ENCODE measurements at regions not wholly inside any gene's neighbourhood (a gene's known extent, or its start where the extent isn't known, plus 50 kb on each side); places are given as distances from the start of the nearest gene placed in this dataset.

GRCh38 chr11:69378303-69379141 lies 84.6 kb downstream of the MYEOV start:
- no peak overlapping the region for H3K4me3 ChIP-seq (ENCODE audit: low read depth, low read length)
- no peaks in the 10 kb centered on the region for H3K9me3 ChIP-seq
- TF ChIP-seq, protein P1, sequence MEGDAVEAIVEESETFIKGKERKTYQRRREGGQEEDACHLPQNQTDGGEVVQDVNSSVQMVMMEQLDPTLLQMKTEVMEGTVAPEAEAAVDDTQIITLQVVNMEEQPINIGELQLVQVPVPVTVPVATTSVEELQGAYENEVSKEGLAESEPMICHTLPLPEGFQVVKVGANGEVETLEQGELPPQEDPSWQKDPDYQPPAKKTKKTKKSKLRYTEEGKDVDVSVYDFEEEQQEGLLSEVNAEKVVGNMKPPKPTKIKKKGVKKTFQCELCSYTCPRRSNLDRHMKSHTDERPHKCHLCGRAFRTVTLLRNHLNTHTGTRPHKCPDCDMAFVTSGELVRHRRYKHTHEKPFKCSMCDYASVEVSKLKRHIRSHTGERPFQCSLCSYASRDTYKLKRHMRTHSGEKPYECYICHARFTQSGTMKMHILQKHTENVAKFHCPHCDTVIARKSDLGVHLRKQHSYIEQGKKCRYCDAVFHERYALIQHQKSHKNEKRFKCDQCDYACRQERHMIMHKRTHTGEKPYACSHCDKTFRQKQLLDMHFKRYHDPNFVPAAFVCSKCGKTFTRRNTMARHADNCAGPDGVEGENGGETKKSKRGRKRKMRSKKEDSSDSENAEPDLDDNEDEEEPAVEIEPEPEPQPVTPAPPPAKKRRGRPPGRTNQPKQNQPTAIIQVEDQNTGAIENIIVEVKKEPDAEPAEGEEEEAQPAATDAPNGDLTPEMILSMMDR (IDR thresholded peaks at IDR 0.05; ENCODE audit: low read depth, low read length) = no peak
- DNase-seq = peak; percentile 6
- H3K4me1 ChIP-seq = peaks cover 19% of the 10 kb centered on the region
- H3K27me3 ChIP-seq = no peaks in the 10 kb centered on the region
- H3K36me3 ChIP-seq = no peaks in the 10 kb centered on the region

DNA sequence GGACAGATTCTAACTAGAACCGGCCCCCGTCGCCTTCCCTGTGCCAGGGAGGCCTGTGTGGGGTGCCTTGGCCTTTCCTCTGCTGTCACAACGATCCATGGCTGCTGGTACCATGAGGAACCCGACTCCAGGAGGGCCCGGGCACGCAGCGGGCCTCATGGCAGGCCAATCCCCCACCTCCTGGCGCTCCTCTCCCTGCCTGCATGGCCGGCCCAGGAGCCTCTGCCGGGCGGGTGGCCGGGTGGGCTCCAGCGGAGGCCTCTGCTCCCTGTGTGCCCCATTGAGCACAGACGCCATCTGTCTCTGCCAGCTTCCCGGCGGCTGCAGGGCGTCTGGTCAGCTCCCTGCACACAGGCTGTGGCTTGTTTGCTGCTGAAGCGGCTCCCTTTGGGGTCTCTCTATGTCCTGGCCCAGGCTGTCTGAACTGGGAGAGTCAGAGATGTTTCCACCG lies 86.5 kb downstream of the MYEOV start:
- Histone ChIP-seq H3K27me3 (no peaks in the 10 kb centered on the region), H3K4me3 (ENCODE audit: low read depth, low read length) (no peak overlapping the region), H3K9me3 (no peaks in the 10 kb centered on the region), H3K36me3 (no peaks in the 10 kb centered on the region), H3K4me1 (peaks cover under 1% of the 10 kb centered on the region)
- peak; percentile 39 for DNase-seq
- TF ChIP-seq, protein P1 (IDR thresholded peaks at IDR 0.05; ENCODE audit: low read depth, low read length) = no peak

DNA sequence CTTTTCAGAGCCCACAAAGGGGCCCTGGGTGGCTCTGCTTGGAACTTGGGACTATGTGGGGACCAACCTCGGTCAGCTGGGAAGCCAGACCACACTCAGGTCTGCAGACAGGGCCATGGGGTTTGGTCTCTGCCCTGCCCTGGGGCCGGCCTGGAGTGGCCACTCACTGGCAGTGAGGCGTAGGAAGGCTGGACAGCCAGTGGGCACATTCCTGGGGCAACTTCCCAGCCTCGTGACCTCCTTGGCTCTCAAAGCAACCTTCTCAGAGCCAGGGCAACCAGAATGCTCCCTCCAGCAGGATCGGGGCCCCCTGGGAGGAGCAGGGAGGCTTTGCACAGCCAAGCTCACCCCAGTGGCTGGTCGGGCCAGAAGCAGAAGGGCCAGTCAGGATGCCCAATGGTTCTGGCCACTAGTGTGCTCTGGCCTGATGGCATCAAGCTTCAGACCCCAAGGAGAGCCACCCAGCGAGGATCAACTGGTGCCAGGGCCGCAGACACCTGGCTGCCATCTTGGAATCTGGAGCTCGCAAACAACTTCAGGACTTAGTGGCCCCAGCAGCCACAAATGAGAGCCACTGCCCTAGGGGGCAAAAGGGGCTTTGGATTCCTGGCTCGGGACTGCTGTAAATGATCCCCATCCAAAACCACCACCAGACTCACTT lies 87.1 kb downstream of the MYEOV start:
- H3K4me1 ChIP-seq = no peaks in the 10 kb centered on the region; the same call in 1 of the 2 replicates
- H3K9me3 ChIP-seq = no peaks in the 10 kb centered on the region
- no peaks in the 10 kb centered on the region for H3K36me3 ChIP-seq
- no peaks in the 10 kb centered on the region for H3K27me3 ChIP-seq
- DNase-seq = peak; percentile 2
- no peak overlapping the region for H3K4me3 ChIP-seq (ENCODE audit: low read depth, low read length)
- TF ChIP-seq, protein P1 (IDR thresholded peaks at IDR 0.05; ENCODE audit: low read depth, low read length) = no peak

- no peaks in the 10 kb centered on the region for H3K9me3 ChIP-seq
- no peaks in the 10 kb centered on the region for H3K27me3 ChIP-seq
- TF ChIP-seq, protein P1 (IDR thresholded peaks at IDR 0.05; ENCODE audit: low read depth, low read length) = no peak
- no peaks in the 10 kb centered on the region; the same call in 1 of the 2 replicates for H3K4me1 ChIP-seq
- H3K4me3 ChIP-seq (ENCODE audit: low read depth, low read length) = no peak overlapping the region
- no peaks in the 10 kb centered on the region for H3K36me3 ChIP-seq
- peak; percentile 2 for DNase-seq
Observed at GRCh38 chr11:69381681-69382130, 87.8 kb downstream of the MYEOV start.

- peak; percentile 8 for DNase-seq
- Histone ChIP-seq H3K4me1 (no peaks in the 10 kb centered on the region; the same call in 1 of the 2 replicates), H3K27me3 (no peaks in the 10 kb centered on the region), H3K4me3 (ENCODE audit: low read depth, low read length) (no peak overlapping the region), H3K9me3 (no peaks in the 10 kb centered on the region), H3K36me3 (no peaks in the 10 kb centered on the region)
- TF ChIP-seq, protein P1 (IDR thresholded peaks at IDR 0.05; ENCODE audit: low read depth, low read length) = no peak
Observed at GRCh38 chr11:69382131-69383128, 88.5 kb downstream of the MYEOV start.

All from BE2C (cell line).